K562 (cell line): ENCODE measurements at regions not wholly inside any gene's neighbourhood (a gene's known extent, or its start where the extent isn't known, plus 50 kb on each side); places are given as distances from the start of the nearest gene placed in this dataset.

Experiments
- ATAC-seq: fragments of 200-7000 bp; cut with Tn5 transposase; 3 replicates; pipeline ENCODE4 v1.9.1; 2020; ENCODE audit warnings: moderate library complexity
- BruUV-seq: library from RNA; stranded (reverse); fragments of 400-500 nt; replicated peaks from 2 replicates; lab custom pipeline; 2021; lab: Mats Ljungman, UMichigan
- CTCF ChIA-PET: fragments of 300-600 bp; formaldehyde crosslinking; extraction: SDS; loops from one replicate; lab custom pipeline; 2021; ENCODE audit warnings: low intra/inter-chr PET ratio; lab: Yijun Ruan, JAX
- POLR2A ChIA-PET: fragments of 300-600, 350-650 bp; sonication (Branson Sonifier 250); formaldehyde crosslinking; extraction: SDS; loops from one replicate; lab custom pipeline; 2021; ENCODE audit warnings: antibody characterized with exemption, inconsistent platforms; lab: Yijun Ruan, JAX
- DNase-seq, 4 experiments: peaks; one replicate each; pipeline versions ENCODE4 v3.0.0 to v3.0.0-alpha.2; 2011 to 2018; ENCODE audit warnings: low spot score in 3 of 4, mixed read lengths in 3 of 4; ENCODE audit errors: extremely low read depth in 1 of 4
- FAIRE-seq: peaks from 2 replicates; lab custom pipeline; 2011; peaks lifted over from hg19 to GRCh38; lab: Jason Lieb, UNC
- H2AFZ ChIP-seq: 2 replicates; pipeline ENCODE4 v1.6.0; 2011; ENCODE audit warnings: low read depth, low read length, control low read depth, inconsistent platforms
- H3K27ac ChIP-seq: fragments of 200-600 bp; 3 replicates; pipeline ENCODE4 v1.8.0; 2011; ENCODE audit warnings: low read depth, mild to moderate bottlenecking, control low read depth, inconsistent platforms, low read length, moderate library complexity, mixed read lengths; ENCODE audit errors: extremely low read depth
- H3K27me3 ChIP-seq, 2 experiments: fragments of 300-600 bp in 1 of 2; 2 replicates in 1 of 2; 3 replicates in 1 of 2; pipeline versions ENCODE4 v1.6.0 to v1.8.0; 2011; ENCODE audit warnings: inconsistent platforms in 2 of 2, low read length in 2 of 2, mild to moderate bottlenecking in 1 of 2, mixed read lengths in 1 of 2, moderate library complexity in 1 of 2; ENCODE audit not compliant: control insufficient read depth in 2 of 2, insufficient read depth in 2 of 2
- H3K36me3 ChIP-seq: fragments of 300-600 bp; 3 replicates; pipeline ENCODE4 v1.8.0; 2011; ENCODE audit warnings: mild to moderate bottlenecking, low read length, inconsistent platforms; ENCODE audit not compliant: control insufficient read depth, insufficient read depth
- H3K4me1 ChIP-seq, 2 experiments: fragments of 200-600 bp in 1 of 2; replicated peaks in 1 of 2; 2 replicates in 1 of 2; 3 replicates in 1 of 2; pipeline versions ENCODE4 v1.5.1 to v1.8.0; 2011; ENCODE audit warnings: inconsistent platforms in 2 of 2, low read length in 2 of 2, mild to moderate bottlenecking in 1 of 2, mixed read lengths in 1 of 2, moderate library complexity in 1 of 2; ENCODE audit not compliant: control insufficient read depth in 2 of 2, insufficient read depth in 2 of 2
- H3K4me2 ChIP-seq: 2 replicates; pipeline ENCODE4 v1.6.1; 2011; ENCODE audit warnings: low read length, control low read depth, inconsistent platforms, mixed read lengths; ENCODE audit not compliant: insufficient read depth
- H3K4me3 ChIP-seq: fragments of 200-600 bp; sonication (generic), shearing (Covaris generic); 2 replicates; pipeline ENCODE4 v1.5.1; 2016; ENCODE audit warnings: control low read depth, inconsistent platforms
- H3K79me2 ChIP-seq: fragments of 200-600 bp; 3 replicates; pipeline ENCODE4 v1.8.0; 2011; ENCODE audit warnings: low read length, inconsistent platforms; ENCODE audit not compliant: control insufficient read depth, insufficient read depth
- H3K9ac ChIP-seq, 2 experiments: 2 replicates each; pipeline versions ENCODE4 v1.6.0 to v1.6.1; 2011; ENCODE audit warnings: low read depth in 2 of 2, low read length in 2 of 2, control low read depth in 1 of 2, inconsistent platforms in 1 of 2, mild to moderate bottlenecking in 1 of 2, mixed read lengths in 1 of 2; ENCODE audit not compliant: insufficient read depth in 1 of 2
- H3K9me1 ChIP-seq: one replicate; pipeline ENCODE4 v1.6.0; 2011; ENCODE audit warnings: inconsistent platforms, mild to moderate bottlenecking, low read length, moderate library complexity; ENCODE audit not compliant: control insufficient read depth, insufficient read depth
- H3K9me3 ChIP-seq: replicated peaks from 2 replicates; pipeline ENCODE4 v1.5.1; 2011; ENCODE audit warnings: low read depth, low read length, inconsistent platforms; ENCODE audit not compliant: control insufficient read depth, insufficient read depth
- H4K20me1 ChIP-seq: replicated peaks from 2 replicates; pipeline ENCODE4 v1.6.1; 2011; ENCODE audit warnings: low read length, inconsistent platforms, mixed read lengths; ENCODE audit not compliant: control insufficient read depth, insufficient read depth
- FOXP1 ChIP-seq: sonication (generic); formaldehyde crosslinking; IDR thresholded peaks from 2 replicates; pipeline ENCODE4 v1.8.0; 2022; ENCODE audit warnings: mild to moderate bottlenecking, missing genetic modification reagents
- KLF16 ChIP-seq: IDR thresholded peaks from 2 replicates; pipeline ENCODE4 v1.6.1; 2016; ENCODE audit warnings: antibody characterized with exemption
- MECOM ChIP-seq: fragments of 250-450 bp; sonication (Bioruptor Pico); IDR thresholded peaks from 2 replicates; pipeline ENCODE4 v1.8.0; 2022; ENCODE audit warnings: inconsistent platforms
- STAT5A ChIP-seq: IDR thresholded peaks from 2 replicates; pipeline ENCODE4 v1.6.1; 2012; ENCODE audit warnings: low read length, inconsistent platforms, borderline replicate concordance
- WGBS: fragments of 100-300 bp; shearing (Covaris generic); methylation state at CpG from one replicate; pipeline ENCODE4 v1.1.6; 2016; ENCODE audit warnings: low coverage, mixed read lengths; ENCODE audit not compliant: insufficient coverage; ENCODE audit errors: missing lambda C conversion rate; 5-methylcytosine and 5-hydroxymethylcytosine counted together
- in situ Hi-C: fragments of 300-500 bp; cut with MboI; formaldehyde crosslinking; loops from 4 replicates; pipeline ENCODE4 v1.15.0; 2018; ENCODE audit warnings: inconsistent platforms, mixed read lengths
- intact Hi-C: fragments of 100-400 bp; cut with micrococcal nuclease; formaldehyde crosslinking; loops from 2 replicates; pipeline ENCODE4 v1.14.2; 2022
- TF ChIP-seq, protein P1 (sequence below): fragments of 250-450 bp; sonication (Bioruptor Pico); IDR thresholded peaks from 2 replicates; pipeline ENCODE4 v1.4.0; 2020; ENCODE audit warnings: mild to moderate bottlenecking, moderate library complexity
- TF ChIP-seq, protein P2 (sequence below): fragments of 250-450 bp; sonication (Bioruptor Pico); IDR thresholded peaks from 2 replicates; pipeline ENCODE4 v1.5.0; 2020; ENCODE audit warnings: mild to moderate bottlenecking, borderline replicate concordance

DNA sequence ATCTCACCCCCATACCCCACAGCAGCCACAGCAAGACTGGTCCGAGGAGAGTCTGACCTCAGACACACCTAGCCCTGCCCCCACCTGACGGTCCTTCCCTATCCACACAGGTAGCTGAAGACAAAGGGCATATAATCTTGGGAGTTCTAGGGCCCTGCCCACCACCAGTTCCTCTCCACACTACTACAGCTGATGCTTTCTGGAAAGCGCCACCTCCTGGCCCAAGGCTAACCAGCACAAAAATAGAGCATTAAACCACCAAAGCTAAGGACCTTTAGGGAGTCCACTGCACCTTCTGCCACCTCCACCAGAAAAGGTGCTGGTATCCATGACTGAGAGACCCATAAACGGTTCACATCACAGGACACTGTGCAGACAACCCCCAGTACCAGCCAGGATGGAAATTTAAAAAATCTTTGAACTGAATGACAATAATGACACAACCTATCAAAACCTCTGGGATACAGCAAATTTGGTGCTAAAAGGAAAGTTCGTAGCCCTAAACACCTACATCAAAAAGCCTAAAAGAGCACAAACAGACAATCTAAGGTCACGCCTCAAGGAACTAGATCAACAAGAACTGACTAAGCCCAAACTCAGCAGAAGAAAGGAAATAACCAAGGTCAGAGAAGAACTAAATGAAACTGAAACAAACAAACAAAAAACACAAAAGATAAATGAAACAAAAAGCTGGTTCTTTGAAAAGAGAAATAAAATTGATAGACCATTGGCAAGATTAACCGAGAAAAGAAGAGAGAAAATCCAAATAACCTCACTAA is 122.1 kb upstream of the TPRG1 start (continued):
- TF ChIP-seq STAT5A: no peak

DNA sequence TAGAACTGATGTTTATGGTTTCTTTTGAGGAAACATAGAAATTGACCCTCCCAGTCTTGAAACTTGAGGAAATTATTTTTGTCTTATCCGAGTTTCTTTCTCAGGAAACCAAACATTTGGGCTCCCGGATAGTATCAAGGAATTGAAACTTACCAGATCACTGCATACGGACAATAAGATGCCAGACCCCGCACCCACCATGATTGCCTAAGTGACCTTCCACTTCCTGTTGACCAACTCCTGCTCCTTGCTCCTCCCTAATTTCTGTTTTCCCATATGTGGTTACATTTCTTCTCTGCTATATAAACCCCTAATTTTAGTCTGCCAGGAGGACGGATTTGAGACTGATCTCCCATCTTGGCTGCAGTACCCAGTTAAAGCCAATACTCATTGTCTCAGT is 118.4 kb upstream of the TPRG1 start:
- no TSS peak for BruUV-seq
- POLR2A ChIA-PET: no interaction called here
- Histone ChIP-seq H2AFZ (no peak overlapping the region), H3K79me2 (no peaks in the 10 kb centered on the region), H3K27ac (no peak overlapping the region), H3K4me1 (no peaks in the 10 kb centered on the region), H4K20me1 (no peaks in the 10 kb centered on the region), H3K4me2 (no peak overlapping the region), H3K9me1 (no peaks in the 10 kb centered on the region), H3K36me3 (no peaks in the 10 kb centered on the region), H3K4me3 (no peak overlapping the region), H3K27me3 (no peaks in the 10 kb centered on the region), H3K9me3 (no peaks in the 10 kb centered on the region), H3K9ac (no peak overlapping the region)
- CTCF ChIA-PET: no interaction called here
- in situ Hi-C loops: no loop called here
- ATAC-seq: no peak
- intact Hi-C loops: no loop called here
- 0% methylated on average over 5 of the region's 5 CpGs for WGBS
- FAIRE-seq: no peak
- DNase-seq: no peak
- no peak for TF ChIP-seq KLF16
- TF ChIP-seq, protein P1, sequence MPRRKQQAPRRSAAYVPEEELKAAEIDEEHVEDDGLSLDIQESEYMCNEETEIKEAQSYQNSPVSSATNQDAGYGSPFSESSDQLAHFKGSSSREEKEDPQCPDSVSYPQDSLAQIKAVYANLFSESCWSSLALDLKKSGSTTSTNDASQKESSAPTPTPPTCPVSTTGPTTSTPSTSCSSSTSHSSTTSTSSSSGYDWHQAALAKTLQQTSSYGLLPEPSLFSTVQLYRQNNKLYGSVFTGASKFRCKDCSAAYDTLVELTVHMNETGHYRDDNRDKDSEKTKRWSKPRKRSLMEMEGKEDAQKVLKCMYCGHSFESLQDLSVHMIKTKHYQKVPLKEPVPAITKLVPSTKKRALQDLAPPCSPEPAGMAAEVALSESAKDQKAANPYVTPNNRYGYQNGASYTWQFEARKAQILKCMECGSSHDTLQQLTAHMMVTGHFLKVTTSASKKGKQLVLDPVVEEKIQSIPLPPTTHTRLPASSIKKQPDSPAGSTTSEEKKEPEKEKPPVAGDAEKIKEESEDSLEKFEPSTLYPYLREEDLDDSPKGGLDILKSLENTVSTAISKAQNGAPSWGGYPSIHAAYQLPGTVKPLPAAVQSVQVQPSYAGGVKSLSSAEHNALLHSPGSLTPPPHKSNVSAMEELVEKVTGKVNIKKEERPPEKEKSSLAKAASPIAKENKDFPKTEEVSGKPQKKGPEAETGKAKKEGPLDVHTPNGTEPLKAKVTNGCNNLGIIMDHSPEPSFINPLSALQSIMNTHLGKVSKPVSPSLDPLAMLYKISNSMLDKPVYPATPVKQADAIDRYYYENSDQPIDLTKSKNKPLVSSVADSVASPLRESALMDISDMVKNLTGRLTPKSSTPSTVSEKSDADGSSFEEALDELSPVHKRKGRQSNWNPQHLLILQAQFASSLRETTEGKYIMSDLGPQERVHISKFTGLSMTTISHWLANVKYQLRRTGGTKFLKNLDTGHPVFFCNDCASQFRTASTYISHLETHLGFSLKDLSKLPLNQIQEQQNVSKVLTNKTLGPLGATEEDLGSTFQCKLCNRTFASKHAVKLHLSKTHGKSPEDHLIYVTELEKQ (CRISPR knock-in tag): no peak
- TF ChIP-seq FOXP1: no peak
- TF ChIP-seq, protein P2, sequence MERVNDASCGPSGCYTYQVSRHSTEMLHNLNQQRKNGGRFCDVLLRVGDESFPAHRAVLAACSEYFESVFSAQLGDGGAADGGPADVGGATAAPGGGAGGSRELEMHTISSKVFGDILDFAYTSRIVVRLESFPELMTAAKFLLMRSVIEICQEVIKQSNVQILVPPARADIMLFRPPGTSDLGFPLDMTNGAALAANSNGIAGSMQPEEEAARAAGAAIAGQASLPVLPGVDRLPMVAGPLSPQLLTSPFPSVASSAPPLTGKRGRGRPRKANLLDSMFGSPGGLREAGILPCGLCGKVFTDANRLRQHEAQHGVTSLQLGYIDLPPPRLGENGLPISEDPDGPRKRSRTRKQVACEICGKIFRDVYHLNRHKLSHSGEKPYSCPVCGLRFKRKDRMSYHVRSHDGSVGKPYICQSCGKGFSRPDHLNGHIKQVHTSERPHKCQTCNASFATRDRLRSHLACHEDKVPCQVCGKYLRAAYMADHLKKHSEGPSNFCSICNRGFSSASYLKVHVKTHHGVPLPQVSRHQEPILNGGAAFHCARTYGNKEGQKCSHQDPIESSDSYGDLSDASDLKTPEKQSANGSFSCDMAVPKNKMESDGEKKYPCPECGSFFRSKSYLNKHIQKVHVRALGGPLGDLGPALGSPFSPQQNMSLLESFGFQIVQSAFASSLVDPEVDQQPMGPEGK (CRISPR knock-in tag): no peak
- TF ChIP-seq MECOM: no peak
